ENCODE measurements at regions not wholly inside any gene's neighbourhood (a gene's known extent, or its start where the extent isn't known, plus 50 kb on each side); places are given as distances from the start of the nearest gene placed in this dataset.
A peak's percentile ranks its signal among the peaks of the same experiment; 100 is the strongest.
"Not testable (repeated sequence)": the region's sequence is repeated elsewhere in the genome, so short reads cannot be mapped to it uniquely, and the experiment has no call there.

GRCh38 chr7:56697058-56697457, 435.2 kb downstream of the ZNF479 start:
- not testable (repeated sequence) for H3K36me3 Mint-ChIP-seq, H3K4me1 Mint-ChIP-seq, H3K4me3 Mint-ChIP-seq, H3K27ac Mint-ChIP-seq, ATAC-seq, H3K27me3 Mint-ChIP-seq
- peaks cover 10% of the 10 kb centered on the region for H3K9me3 Mint-ChIP-seq

DNA sequence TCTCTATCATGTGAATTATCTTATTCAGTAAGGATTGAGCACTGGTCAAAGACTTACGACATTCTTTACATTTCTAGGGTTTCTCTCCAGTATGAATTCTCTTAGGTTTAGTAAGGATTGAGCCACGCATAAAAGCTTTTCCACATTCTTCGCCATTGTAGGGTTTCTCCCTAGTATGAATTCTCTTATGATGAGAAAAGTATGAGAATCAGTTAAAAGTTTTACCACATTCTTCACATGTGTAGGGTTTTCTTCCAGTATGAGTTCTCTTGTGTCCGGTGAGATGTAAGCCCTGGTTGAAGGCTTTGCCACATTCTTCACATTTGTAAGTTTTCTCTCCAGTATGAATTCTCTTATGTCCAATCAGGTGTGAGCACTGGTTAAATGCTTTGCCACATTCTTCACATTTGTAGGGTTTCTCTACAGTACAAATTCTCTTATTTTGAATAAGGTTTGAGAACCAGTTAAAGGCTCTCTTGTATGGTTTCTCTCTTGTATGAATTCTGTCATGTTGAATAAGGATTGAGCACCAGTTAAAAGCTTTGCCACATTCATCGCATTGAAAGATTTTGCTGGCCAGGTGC, 445.9 kb downstream of the ZNF479 start:
- peaks cover 27% of the 10 kb centered on the region for H3K9me3 Mint-ChIP-seq
- no peak overlapping the region for H3K27ac Mint-ChIP-seq
- no peak overlapping the region for H3K4me3 Mint-ChIP-seq
- ATAC-seq = no peak
- H3K27me3 Mint-ChIP-seq = no peaks in the 10 kb centered on the region
- no peaks in the 10 kb centered on the region for H3K36me3 Mint-ChIP-seq
- H3K4me1 Mint-ChIP-seq = no peaks in the 10 kb centered on the region

DNA sequence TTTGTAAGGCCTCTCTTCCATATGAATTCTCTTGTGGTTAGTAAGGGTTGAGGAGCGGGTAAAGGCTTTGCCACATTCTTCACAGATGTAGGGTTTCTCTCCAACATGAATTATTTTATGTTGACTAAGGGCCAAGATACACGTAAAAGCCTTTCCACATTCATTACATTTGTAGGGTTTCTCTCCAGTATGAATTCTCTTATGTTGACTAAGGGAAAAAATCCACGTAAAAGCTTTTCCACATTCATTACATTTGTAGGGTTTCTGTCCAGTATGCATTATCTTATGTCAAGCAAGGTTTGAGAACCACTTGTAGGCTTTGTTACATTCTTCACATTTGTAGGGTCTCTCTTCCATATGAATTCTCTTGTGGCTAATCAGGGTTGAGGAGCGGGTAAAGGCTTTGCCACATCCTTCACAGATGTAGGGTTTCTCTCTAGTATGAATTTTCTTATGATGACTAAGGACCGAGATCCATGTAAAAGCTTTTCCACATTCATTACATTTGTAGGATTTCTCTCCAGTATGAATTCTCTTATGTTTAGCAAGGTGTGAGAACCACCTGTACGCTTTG, 493.0 kb downstream of the ZNF479 start:
- no peaks in the 10 kb centered on the region for H3K4me1 Mint-ChIP-seq
- H3K36me3 Mint-ChIP-seq = no peaks in the 10 kb centered on the region
- no peak overlapping the region for H3K4me3 Mint-ChIP-seq
- no peaks in the 10 kb centered on the region for H3K27me3 Mint-ChIP-seq
- H3K27ac Mint-ChIP-seq = no peak overlapping the region
- H3K9me3 Mint-ChIP-seq = peaks cover 36% of the 10 kb centered on the region
- no peak for ATAC-seq

- ATAC-seq = no peak
- Mint-ChIP-seq H3K36me3 (no peaks in the 10 kb centered on the region), H3K27me3 (no peaks in the 10 kb centered on the region), H3K4me3 (no peak overlapping the region), H3K9me3 (peaks cover 10% of the 10 kb centered on the region), H3K4me1 (no peaks in the 10 kb centered on the region), H3K27ac (no peak overlapping the region)
Measured at GRCh38 chr7:56609852-56610355, 493.7 kb upstream of the NUPR2 start.

DNA sequence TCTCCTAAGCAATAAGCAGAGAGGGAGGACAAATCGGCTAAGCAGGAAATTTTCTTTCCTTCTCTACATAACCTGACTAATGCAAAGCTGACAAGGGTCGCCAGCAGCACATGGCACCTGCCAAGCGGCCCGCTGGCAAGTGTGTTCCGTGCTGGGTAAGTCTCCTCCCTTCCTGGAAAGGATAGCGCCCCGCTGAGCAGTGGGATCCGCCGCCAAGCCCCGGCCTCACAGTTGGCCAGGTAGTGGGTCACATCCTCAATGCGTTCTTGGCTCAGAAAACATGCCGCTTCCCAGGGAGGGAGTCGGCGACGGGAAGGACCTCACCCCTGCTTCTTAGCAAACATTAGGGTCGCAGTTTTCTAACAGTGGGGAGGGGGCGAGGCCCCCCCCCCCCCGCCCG, 488.9 kb upstream of the NUPR2 start:
- Mint-ChIP-seq H3K27ac (no peak overlapping the region), H3K4me1 (no peaks in the 10 kb centered on the region), H3K27me3 (no peaks in the 10 kb centered on the region), H3K36me3 (no peaks in the 10 kb centered on the region), H3K9me3 (peaks cover 11% of the 10 kb centered on the region), H3K4me3 (no peak overlapping the region)
- ATAC-seq = no peak

DNA sequence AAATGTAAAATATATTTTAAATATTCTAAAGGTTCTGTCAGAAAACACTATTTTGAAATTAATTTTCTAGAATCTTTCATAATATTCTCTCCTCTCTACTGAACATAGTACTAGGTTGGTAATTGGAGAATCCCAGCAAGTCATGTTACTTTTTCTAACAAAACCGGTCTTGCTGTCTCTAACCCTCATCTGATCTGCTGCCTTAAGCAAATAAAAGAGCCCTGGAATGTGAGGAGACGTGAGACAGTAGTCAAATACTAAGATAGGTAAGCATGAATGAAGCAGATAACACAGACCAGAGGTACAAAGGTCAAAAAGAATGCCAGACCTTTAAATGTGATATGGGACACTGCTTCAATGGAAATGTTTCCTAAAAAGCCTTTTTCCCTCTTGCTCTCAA, 462.4 kb upstream of the NUPR2 start:
- H3K27ac Mint-ChIP-seq = no peak overlapping the region
- no peak for ATAC-seq
- H3K9me3 Mint-ChIP-seq = peaks cover 7% of the 10 kb centered on the region
- H3K36me3 Mint-ChIP-seq = no peaks in the 10 kb centered on the region
- no peaks in the 10 kb centered on the region for H3K27me3 Mint-ChIP-seq
- H3K4me3 Mint-ChIP-seq = no peak overlapping the region
- H3K4me1 Mint-ChIP-seq = no peaks in the 10 kb centered on the region

GRCh38 chr7:56570968-56571367, 454.8 kb upstream of the NUPR2 start:
- Mint-ChIP-seq H3K4me1 (no peaks in the 10 kb centered on the region), H3K27ac (no peak overlapping the region), H3K27me3 (no peaks in the 10 kb centered on the region), H3K4me3 (no peak overlapping the region), H3K36me3 (no peaks in the 10 kb centered on the region), H3K9me3 (peaks cover 5% of the 10 kb centered on the region)
- ATAC-seq = no peak

- Mint-ChIP-seq H3K27me3 (no peaks in the 10 kb centered on the region), H3K9me3 (peaks cover 13% of the 10 kb centered on the region), H3K27ac (no peak overlapping the region), H3K4me3 (no peak overlapping the region), H3K4me1 (no peaks in the 10 kb centered on the region), H3K36me3 (no peaks in the 10 kb centered on the region)
- no peak for ATAC-seq
Measured at GRCh38 chr7:56538541-56539429, 422.6 kb upstream of the NUPR2 start.

- no peak for ATAC-seq
- Mint-ChIP-seq H3K4me1 (no peaks in the 10 kb centered on the region), H3K4me3 (no peak overlapping the region), H3K27me3 (no peaks in the 10 kb centered on the region), H3K36me3 (no peaks in the 10 kb centered on the region), H3K27ac (no peak overlapping the region), H3K9me3 (peaks cover 14% of the 10 kb centered on the region)
Measured at GRCh38 chr7:56537952-56538351, 421.7 kb upstream of the NUPR2 start.

GRCh38 chr7:56537477-56537876, 421.3 kb upstream of the NUPR2 start:
- H3K4me1 Mint-ChIP-seq = no peaks in the 10 kb centered on the region
- no peak overlapping the region for H3K27ac Mint-ChIP-seq
- no peak overlapping the region for H3K4me3 Mint-ChIP-seq
- no peaks in the 10 kb centered on the region for H3K27me3 Mint-ChIP-seq
- no peaks in the 10 kb centered on the region for H3K36me3 Mint-ChIP-seq
- H3K9me3 Mint-ChIP-seq = peaks cover 14% of the 10 kb centered on the region
- ATAC-seq = no peak

DNA sequence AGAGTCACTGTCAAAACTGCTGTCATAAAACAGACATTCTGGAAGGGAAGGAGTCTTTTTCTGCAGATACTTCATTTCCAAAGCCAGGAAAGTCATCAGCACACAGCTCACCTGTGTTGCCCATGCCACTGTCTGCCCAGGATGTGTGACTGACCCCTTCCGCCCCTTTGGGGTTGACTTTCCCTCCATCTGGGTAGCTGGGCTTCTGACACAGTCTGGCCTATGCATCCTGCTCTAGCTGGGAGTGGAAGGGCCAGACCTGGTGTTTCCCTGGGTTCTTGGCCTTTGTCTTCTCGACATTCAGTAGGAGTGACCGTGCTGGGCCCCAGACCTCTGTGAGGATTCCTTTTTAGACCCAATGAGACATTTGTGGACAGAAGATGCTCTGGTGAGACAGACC, 378.9 kb upstream of the NUPR2 start:
- Mint-ChIP-seq H3K9me3 (peaks cover 7% of the 10 kb centered on the region), H3K4me1 (no peaks in the 10 kb centered on the region)

DNA sequence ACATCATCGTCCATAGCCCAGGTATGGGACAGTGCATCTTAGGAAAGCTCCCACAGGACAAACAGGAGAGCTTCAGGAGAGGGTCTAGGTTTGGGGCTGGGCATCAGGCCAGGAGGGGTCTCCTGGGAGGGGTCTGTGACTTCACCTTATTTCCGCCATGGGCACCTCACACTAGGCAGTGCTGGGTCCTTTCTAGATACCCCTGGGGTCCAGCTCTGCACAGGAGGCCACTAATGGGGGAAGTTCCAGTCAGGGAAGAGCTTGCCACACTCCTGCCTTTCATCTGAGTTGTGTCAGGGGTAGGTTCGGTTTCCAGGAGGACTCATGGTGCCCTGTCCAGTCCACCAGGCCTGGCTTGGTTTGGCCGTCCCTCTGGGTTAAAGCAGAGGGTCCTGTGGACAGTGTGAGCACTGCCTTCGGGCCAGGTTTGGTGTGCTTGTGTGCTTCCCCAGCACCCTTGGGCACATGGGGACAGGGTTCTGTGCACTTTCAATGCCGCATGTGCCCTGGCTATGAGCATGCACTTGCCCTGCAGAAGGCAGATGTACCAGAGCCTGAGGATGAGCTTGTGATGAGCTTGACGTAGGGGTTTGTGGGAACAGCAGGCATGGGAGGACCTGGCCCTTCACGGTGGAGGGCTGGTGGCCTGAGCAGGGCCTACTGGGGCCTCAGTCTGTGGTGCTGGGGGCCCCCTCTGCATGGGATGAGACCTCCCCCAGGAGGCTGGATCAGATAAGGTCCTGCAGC, 377.7 kb upstream of the NUPR2 start:
- H3K9me3 Mint-ChIP-seq = peaks cover 5% of the 10 kb centered on the region
- no peak overlapping the region for H3K4me3 Mint-ChIP-seq
- no peak overlapping the region for H3K27ac Mint-ChIP-seq
- no peak for ATAC-seq
- H3K4me1 Mint-ChIP-seq = no peaks in the 10 kb centered on the region
- no peaks in the 10 kb centered on the region for H3K36me3 Mint-ChIP-seq
- no peaks in the 10 kb centered on the region for H3K27me3 Mint-ChIP-seq

More for the DNA sequence above, 378.9 kb upstream of the NUPR2 start:
- H3K36me3 Mint-ChIP-seq = no peaks in the 10 kb centered on the region
- no peak for ATAC-seq
- no peaks in the 10 kb centered on the region for H3K27me3 Mint-ChIP-seq
- H3K27ac Mint-ChIP-seq = no peak overlapping the region
- no peak overlapping the region for H3K4me3 Mint-ChIP-seq

DNA sequence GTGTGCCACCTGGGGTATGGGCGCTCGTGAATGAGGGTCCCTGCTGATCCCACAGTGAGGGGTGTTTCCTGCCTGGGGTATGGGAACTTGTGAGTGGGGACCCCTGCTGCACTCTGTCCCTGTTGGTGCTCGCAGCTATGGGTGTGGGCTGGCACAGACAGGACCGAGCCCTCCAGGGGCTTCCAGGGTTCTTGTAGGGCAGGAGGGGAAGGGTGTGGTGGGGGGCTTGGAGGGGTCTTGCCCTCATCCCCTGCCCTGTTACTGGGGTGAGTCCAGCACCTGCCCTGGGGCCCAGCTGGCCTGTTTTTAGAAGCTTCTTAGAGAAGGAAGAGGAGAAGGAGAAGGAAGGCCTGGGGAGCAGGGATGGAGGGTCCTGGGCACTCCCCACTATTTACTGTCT, 377.0 kb upstream of the NUPR2 start:
- H3K9me3 Mint-ChIP-seq = peaks cover 8% of the 10 kb centered on the region
- no peaks in the 10 kb centered on the region for H3K4me1 Mint-ChIP-seq
- H3K27ac Mint-ChIP-seq = no peak overlapping the region
- H3K4me3 Mint-ChIP-seq = no peak overlapping the region
- H3K27me3 Mint-ChIP-seq = no peaks in the 10 kb centered on the region
- no peaks in the 10 kb centered on the region for H3K36me3 Mint-ChIP-seq
- ATAC-seq = peak; percentile 31

DNA sequence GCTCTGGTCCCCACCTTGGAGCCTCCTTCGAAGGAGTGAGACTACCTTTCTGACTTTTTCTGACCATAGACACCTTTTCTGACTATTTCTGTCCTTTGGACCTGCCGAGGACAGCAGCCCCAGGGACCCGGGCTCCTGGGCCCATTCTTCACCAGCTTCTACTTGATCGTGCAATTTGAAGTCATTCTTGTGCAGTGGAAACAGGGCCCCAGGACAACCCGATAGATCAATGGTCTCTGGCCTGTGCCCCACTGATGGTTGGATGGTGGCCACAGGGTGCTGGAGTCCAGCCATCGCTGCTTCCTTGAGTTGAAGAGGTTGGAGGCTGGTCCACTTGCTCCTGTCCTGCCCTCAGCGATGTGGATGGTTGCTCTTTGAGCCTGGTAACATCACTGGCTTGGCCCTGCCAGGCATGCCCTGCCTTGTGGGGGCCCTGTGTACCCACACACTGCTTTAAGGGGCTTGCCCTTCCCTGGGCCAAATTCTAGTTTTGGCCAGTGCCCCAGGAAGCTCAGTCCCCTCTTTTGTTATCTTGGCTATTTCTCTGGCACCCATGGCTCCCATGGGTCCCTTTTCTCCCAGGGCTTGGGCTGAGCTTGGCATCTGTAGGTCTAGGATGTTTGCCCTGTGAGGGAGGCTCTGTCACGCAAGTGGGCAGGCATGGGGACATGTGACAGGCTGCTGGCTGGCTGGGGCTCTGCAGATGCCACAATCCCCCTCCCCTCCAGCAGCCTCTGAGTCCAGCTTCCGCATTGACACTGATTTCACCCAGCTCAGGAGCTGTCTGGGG, 375.6 kb upstream of the NUPR2 start:
- Mint-ChIP-seq H3K4me1 (no peaks in the 10 kb centered on the region), H3K27me3 (no peaks in the 10 kb centered on the region), H3K36me3 (no peaks in the 10 kb centered on the region), H3K9me3 (peaks cover 8% of the 10 kb centered on the region), H3K4me3 (no peak overlapping the region), H3K27ac (no peak overlapping the region)
- ATAC-seq = no peak
